PC-9 (cell line): ENCODE measurements at regions not wholly inside any gene's neighbourhood (a gene's known extent, or its start where the extent isn't known, plus 50 kb on each side); places are given as distances from the start of the nearest gene placed in this dataset.

Source experiments
- BruUV-seq: library from RNA; stranded (reverse); fragments of 400-500 nt; replicated peaks from 2 replicates; lab custom pipeline; 2021; lab: Mats Ljungman, UMichigan
- CTCF ChIA-PET: fragments of 300-600 bp; sonication (Branson Sonifier 250); formaldehyde crosslinking; loops from one replicate; lab custom pipeline; 2022; ENCODE audit warnings: antibody characterized with exemption; lab: Charles Lee
- POLR2A ChIA-PET: fragments of 300-600 bp; sonication (Branson Sonifier 250); formaldehyde crosslinking; loops from one replicate; lab custom pipeline; 2022; ENCODE audit warnings: antibody characterized with exemption; ENCODE audit not compliant: unreplicated experiment; lab: Charles Lee
- DNase-seq, 2 experiments: peaks; one replicate each; pipeline versions ENCODE4 v3.0.0 to v3.0.0-alpha.2; 2015 to 2022; ENCODE audit warnings: mixed read lengths in 1 of 2
- H2AFZ ChIP-seq: fragments of 200-600 bp; sonication (generic); 2 replicates; pipeline ENCODE4 v1.8.1; 2017; ENCODE audit warnings: antibody characterized with exemption
- H3F3A ChIP-seq: fragments of 200-600 bp; sonication (generic); 2 replicates; pipeline ENCODE4 v1.8.1; 2017; ENCODE audit warnings: antibody characterized with exemption, mild to moderate bottlenecking, low read depth; ENCODE audit not compliant: insufficient read depth
- H3K27ac ChIP-seq: fragments of 200-600 bp; sonication (generic); 2 replicates; pipeline ENCODE4 v1.6.1; 2016; ENCODE audit warnings: mixed run types
- H3K27me3 ChIP-seq: fragments of 200-600 bp; sonication (generic); 2 replicates; pipeline ENCODE4 v1.6.1; 2016; ENCODE audit warnings: low read depth, mixed run types; ENCODE audit not compliant: insufficient read depth
- H3K36me3 ChIP-seq: fragments of 200-600 bp; sonication (generic); 2 replicates; pipeline ENCODE4 v1.6.1; 2016; ENCODE audit warnings: low read depth, mixed run types
- H3K4me1 ChIP-seq: fragments of 200-600 bp; sonication (generic); replicated peaks from 2 replicates; pipeline ENCODE4 v1.6.1; 2016; ENCODE audit warnings: mixed run types; ENCODE audit not compliant: insufficient read depth
- H3K4me2 ChIP-seq: fragments of 200-600 bp; sonication (generic); 2 replicates; pipeline ENCODE4 v1.6.1; 2017; ENCODE audit warnings: mixed run types
- H3K4me3 ChIP-seq: fragments of 200-600 bp; sonication (generic); 2 replicates; pipeline ENCODE4 v1.6.1; 2016; ENCODE audit warnings: mixed run types
- H3K79me2 ChIP-seq: fragments of 200-600 bp; sonication (generic); 2 replicates; pipeline ENCODE4 v1.6.1; 2017; ENCODE audit warnings: low read depth, mixed run types
- H3K9me2 ChIP-seq: fragments of 200-600 bp; sonication (generic); 2 replicates; pipeline ENCODE4 v1.8.1; 2017; ENCODE audit warnings: mild to moderate bottlenecking; ENCODE audit not compliant: insufficient read depth
- H3K9me3 ChIP-seq: fragments of 200-600 bp; sonication (generic); 2 replicates; pipeline ENCODE4 v1.8.1; 2016; ENCODE audit warnings: low read depth; ENCODE audit not compliant: insufficient read depth
- H4K20me1 ChIP-seq: fragments of 200-600 bp; sonication (generic); 2 replicates; pipeline ENCODE4 v1.8.1; 2017; ENCODE audit not compliant: insufficient read depth
- CTCF ChIP-seq: fragments of 200-600 bp; sonication (generic); conservative IDR thresholded peaks from 2 replicates; pipeline ENCODE4 v1.6.1; 2017; ENCODE audit warnings: mixed run types, antibody characterized with exemption, mild to moderate bottlenecking, moderate library complexity
- EZH2 ChIP-seq: fragments of 200-600 bp; sonication (generic); IDR thresholded peaks from 2 replicates; pipeline ENCODE4 v1.8.0; 2017; ENCODE audit warnings: antibody characterized with exemption, low read depth
- intact Hi-C: fragments of 100-400 bp; cut with micrococcal nuclease; formaldehyde crosslinking; loops from one replicate; pipeline ENCODE4 v1.10.0; 2022; ENCODE audit not compliant: unreplicated experiment

GRCh38 chr3:82031596-82031995 is 270.2 kb upstream of the GBE1 start:
- no peak for TF ChIP-seq CTCF
- no peak for TF ChIP-seq EZH2
- Histone ChIP-seq H3K9me2 (no peaks in the 10 kb centered on the region), H3K27ac (no peak overlapping the region), H3K9me3 (no peaks in the 10 kb centered on the region), H3K4me1 (no peaks in the 10 kb centered on the region), H4K20me1 (no peaks in the 10 kb centered on the region), H3K4me3 (no peak overlapping the region), H2AFZ (no peak overlapping the region), H3K4me2 (no peak overlapping the region), H3K27me3 (no peaks in the 10 kb centered on the region), H3K36me3 (no peaks in the 10 kb centered on the region), H3F3A (no peaks in the 10 kb centered on the region), H3K79me2 (no peaks in the 10 kb centered on the region)
- intact Hi-C loops, result no loop called here
- no peak for DNase-seq
- BruUV-seq, result no TSS peak
- ChIA-PET POLR2A (no interaction called here), CTCF (no interaction called here)

- intact Hi-C loops, result no loop called here
- Histone ChIP-seq H3K4me2 (no peak overlapping the region), H3K4me3 (no peak overlapping the region), H3K36me3 (no peaks in the 10 kb centered on the region), H3K4me1 (no peaks in the 10 kb centered on the region), H3K27me3 (no peaks in the 10 kb centered on the region), H2AFZ (no peak overlapping the region), H3K27ac (no peak overlapping the region), H3K9me2 (no peaks in the 10 kb centered on the region), H4K20me1 (no peaks in the 10 kb centered on the region), H3K79me2 (no peaks in the 10 kb centered on the region), H3K9me3 (no peaks in the 10 kb centered on the region), H3F3A (no peaks in the 10 kb centered on the region)
- ChIA-PET POLR2A (no interaction called here), CTCF (no interaction called here)
- DNase-seq, result no peak
- TF ChIP-seq EZH2 (no peak), CTCF (no peak)
- no TSS peak for BruUV-seq
Observed at GRCh38 chr3:82030916-82031315, 269.5 kb upstream of the GBE1 start.

- Histone ChIP-seq H3K4me2 (no peak overlapping the region), H2AFZ (no peak overlapping the region), H3K9me2 (no peaks in the 10 kb centered on the region), H3K27me3 (no peaks in the 10 kb centered on the region), H3K9me3 (no peaks in the 10 kb centered on the region), H3K4me3 (no peak overlapping the region), H3K27ac (no peak overlapping the region), H3F3A (no peaks in the 10 kb centered on the region; the same call in 1 of the 2 replicates), H4K20me1 (no peaks in the 10 kb centered on the region), H3K4me1 (peaks cover 13% of the 10 kb centered on the region; the same call in 1 of the 2 replicates), H3K36me3 (no peaks in the 10 kb centered on the region), H3K79me2 (no peaks in the 10 kb centered on the region)
- TF ChIP-seq CTCF (no peak), EZH2 (no peak)
- no TSS peak for BruUV-seq
- peak in 1 of 2 experiments; percentile 55 for DNase-seq
- ChIA-PET CTCF (no interaction called here), POLR2A (interaction anchor here (0.6 kb wide), 1 partner anchor 367 kb away, joined by 3 read pairs; no protein-coding TSS in a partner anchor)
- intact Hi-C loops, result no loop called here
Observed at GRCh38 chr3:82022836-82023235, 261.4 kb upstream of the GBE1 start.
